Duodenal mucosa (tissue), 2 donors: ENCODE measurements at regions not wholly inside any gene's neighbourhood (a gene's known extent, or its start where the extent isn't known, plus 50 kb on each side); places are given as distances from the start of the nearest gene placed in this dataset.

Source experiments
- H3K27ac ChIP-seq: one replicate; pipeline ENCODE4 v1.7.0; 2013; ENCODE audit warnings: low read depth, low read length
- H3K27me3 ChIP-seq, 2 donors: one replicate each; pipeline ENCODE4 v1.7.0; 2013; ENCODE audit warnings: low read length in 2 of 2, control low read depth in 1 of 2; ENCODE audit not compliant: insufficient read depth in 2 of 2, control insufficient read depth in 1 of 2
- H3K36me3 ChIP-seq, 2 donors: one replicate each; pipeline ENCODE4 v1.7.0; 2013; ENCODE audit warnings: low read length in 2 of 2, control low read depth in 1 of 2; ENCODE audit not compliant: insufficient read depth in 2 of 2, control insufficient read depth in 1 of 2
- H3K4me1 ChIP-seq, 2 donors: one replicate each; pipeline ENCODE4 v1.7.0; 2013; ENCODE audit warnings: low read length in 2 of 2, control low read depth in 1 of 2; ENCODE audit not compliant: insufficient read depth in 2 of 2, control insufficient read depth in 1 of 2
- H3K4me3 ChIP-seq, 2 donors: one replicate each; pipeline ENCODE4 v1.7.0; 2013; ENCODE audit warnings: low read length in 2 of 2, low read depth in 1 of 2
- H3K9ac ChIP-seq, 2 donors: one replicate each; pipeline ENCODE4 v1.7.0; 2013; ENCODE audit warnings: low read length in 2 of 2, low read depth in 1 of 2
- H3K9me3 ChIP-seq, 2 donors: one replicate each; pipeline ENCODE4 v1.7.0; 2013; ENCODE audit warnings: low read length in 2 of 2, control low read depth in 1 of 2; ENCODE audit not compliant: control insufficient read depth in 1 of 2

- Histone ChIP-seq H3K4me3 (no peak overlapping the region), H3K9me3 (no peaks in the 10 kb centered on the region), H3K9ac (no peak overlapping the region), H3K4me1 (peaks cover 0 to 5% of the 10 kb centered on the region in 2 donors), H3K27ac (no peak overlapping the region), H3K36me3 (no peaks in the 10 kb centered on the region), H3K27me3 (no peaks in the 10 kb centered on the region)
These were observed 92.5 kb upstream of the AHR start for GRCh38 chr7:17205910-17206309.

GRCh38 chr7:17206349-17206905 lies 92.0 kb upstream of the AHR start:
- Histone ChIP-seq H3K27ac (no peak overlapping the region), H3K4me1 (peaks cover 0 to 5% of the 10 kb centered on the region in 2 donors), H3K4me3 (no peak overlapping the region), H3K36me3 (no peaks in the 10 kb centered on the region), H3K9me3 (no peaks in the 10 kb centered on the region), H3K27me3 (no peaks in the 10 kb centered on the region), H3K9ac (no peak overlapping the region)

- Histone ChIP-seq H3K36me3 (no peaks in the 10 kb centered on the region), H3K27me3 (no peaks in the 10 kb centered on the region), H3K27ac (no peak overlapping the region), H3K9me3 (no peaks in the 10 kb centered on the region), H3K4me3 (no peak overlapping the region), H3K9ac (no peak overlapping the region), H3K4me1 (peaks cover 0 to 5% of the 10 kb centered on the region in 2 donors)
These were observed 91.2 kb upstream of the AHR start for GRCh38 chr7:17207220-17207619.

- Histone ChIP-seq H3K27me3 (no peaks in the 10 kb centered on the region), H3K36me3 (no peaks in the 10 kb centered on the region), H3K9ac (no peak overlapping the region), H3K9me3 (no peaks in the 10 kb centered on the region), H3K4me3 (no peak overlapping the region), H3K27ac (no peak overlapping the region), H3K4me1 (peaks cover 0 to 5% of the 10 kb centered on the region in 2 donors)
These were observed 89.4 kb upstream of the AHR start for GRCh38 chr7:17209101-17209500.

- Histone ChIP-seq H3K9me3 (no peaks in the 10 kb centered on the region), H3K27ac (no peak overlapping the region), H3K4me1 (peaks cover 0 to 2% of the 10 kb centered on the region in 2 donors), H3K27me3 (no peaks in the 10 kb centered on the region), H3K4me3 (no peak overlapping the region), H3K9ac (no peak overlapping the region), H3K36me3 (no peaks in the 10 kb centered on the region)
These were observed 87.1 kb upstream of the AHR start for GRCh38 chr7:17211307-17211836.

GRCh38 chr7:17212188-17212587 lies 86.3 kb upstream of the AHR start:
- Histone ChIP-seq H3K27ac (no peak overlapping the region), H3K4me3 (no peak overlapping the region), H3K27me3 (no peaks in the 10 kb centered on the region), H3K9me3 (no peaks in the 10 kb centered on the region), H3K36me3 (no peaks in the 10 kb centered on the region), H3K4me1 (no peaks in the 10 kb centered on the region), H3K9ac (no peak overlapping the region)

- H3K4me3 ChIP-seq = no peak overlapping the region
- H3K27me3 ChIP-seq = no peaks in the 10 kb centered on the region
- H3K27ac ChIP-seq = no peak overlapping the region
- no peaks in the 10 kb centered on the region for H3K9me3 ChIP-seq
- no peak overlapping the region for H3K9ac ChIP-seq
- no peaks in the 10 kb centered on the region for H3K36me3 ChIP-seq
- no peaks in the 10 kb centered on the region for H3K4me1 ChIP-seq
These were observed 70.5 kb upstream of the AHR start for GRCh38 chr7:17227766-17228490.

- H3K36me3 ChIP-seq = no peaks in the 10 kb centered on the region
- no peaks in the 10 kb centered on the region for H3K27me3 ChIP-seq
- peaks cover 3% of the 10 kb centered on the region in 2 donors for H3K4me1 ChIP-seq
These were observed 69.2 kb upstream of the AHR start for GRCh38 chr7:17229228-17229627.

GRCh38 chr7:17230099-17230807 lies 68.2 kb upstream of the AHR start:
- H3K9me3 ChIP-seq = no peaks in the 10 kb centered on the region
- H3K27me3 ChIP-seq = no peaks in the 10 kb centered on the region
- H3K4me1 ChIP-seq = peaks cover 3 to 4% of the 10 kb centered on the region in 2 donors
- H3K27ac ChIP-seq = no peak overlapping the region
- no peak overlapping the region for H3K4me3 ChIP-seq
- no peak overlapping the region for H3K9ac ChIP-seq
- H3K36me3 ChIP-seq = no peaks in the 10 kb centered on the region

More at GRCh38 chr7:17229228-17229627, 69.2 kb upstream of the AHR start:
- Histone ChIP-seq H3K9ac (no peak overlapping the region), H3K27ac (no peak overlapping the region), H3K4me3 (no peak overlapping the region), H3K9me3 (no peaks in the 10 kb centered on the region)

- H3K27ac ChIP-seq = no peak overlapping the region
- H3K4me3 ChIP-seq = no peak overlapping the region
- no peaks in the 10 kb centered on the region for H3K9me3 ChIP-seq
- H3K27me3 ChIP-seq = no peaks in the 10 kb centered on the region
- H3K36me3 ChIP-seq = no peaks in the 10 kb centered on the region
- peaks cover 3 to 4% of the 10 kb centered on the region in 2 donors for H3K4me1 ChIP-seq
- no peak overlapping the region for H3K9ac ChIP-seq
These were observed 64.8 kb upstream of the AHR start for GRCh38 chr7:17233603-17234002.
